ENCODE measurements at regions not wholly inside any gene's neighbourhood (a gene's known extent, or its start where the extent isn't known, plus 50 kb on each side); places are given as distances from the start of the nearest gene placed in this dataset.

- DNase-seq = no peak
Measured at GRCh38 chr16:80418517-80419355, 122.1 kb upstream of the DYNLRB2 start.

- no peak for DNase-seq
Measured at GRCh38 chr16:80417706-80418271, 123.0 kb upstream of the DYNLRB2 start.

GRCh38 chr16:80408014-80408413, 132.8 kb upstream of the DYNLRB2 start:
- no peak for DNase-seq

GRCh38 chr16:80407265-80407987, 133.4 kb upstream of the DYNLRB2 start:
- DNase-seq = peak; percentile 82

- DNase-seq = no peak
Measured at GRCh38 chr16:80404847-80405246, 135.9 kb upstream of the DYNLRB2 start.

GRCh38 chr16:80403894-80404293, 136.9 kb upstream of the DYNLRB2 start:
- peak; percentile 39 for DNase-seq

GRCh38 chr16:80390871-80391489, 149.8 kb upstream of the DYNLRB2 start:
- no peak for DNase-seq

- no peak for DNase-seq
Measured at GRCh38 chr16:80390046-80390445, 150.7 kb upstream of the DYNLRB2 start.

GRCh38 chr16:80389338-80389737, 151.5 kb upstream of the DYNLRB2 start:
- DNase-seq = no peak

- no peak for DNase-seq
Measured at GRCh38 chr16:80387318-80387921, 153.4 kb upstream of the DYNLRB2 start.

- no peak for DNase-seq
Measured at GRCh38 chr16:80384862-80385261, 155.9 kb upstream of the DYNLRB2 start.

GRCh38 chr16:80380514-80380913, 160.3 kb upstream of the DYNLRB2 start:
- no peak for DNase-seq

GRCh38 chr16:80377096-80377956, 163.5 kb upstream of the DYNLRB2 start:
- no peak for DNase-seq

GRCh38 chr16:80375973-80376372, 164.8 kb upstream of the DYNLRB2 start:
- no peak for DNase-seq

GRCh38 chr16:80375513-80375912, 165.3 kb upstream of the DYNLRB2 start:
- DNase-seq = no peak

GRCh38 chr16:80372341-80372740, 168.5 kb upstream of the DYNLRB2 start:
- no peak for DNase-seq

GRCh38 chr16:80369138-80369958, 171.4 kb upstream of the DYNLRB2 start:
- DNase-seq = peak; percentile 61

- DNase-seq = no peak
Measured at GRCh38 chr16:80367037-80367658, 173.6 kb upstream of the DYNLRB2 start.

- DNase-seq = no peak
Measured at GRCh38 chr16:80366023-80366422, 174.8 kb upstream of the DYNLRB2 start.

- DNase-seq = no peak
Measured at GRCh38 chr16:80362816-80363215, 178.0 kb upstream of the DYNLRB2 start.

All from renal pelvis (tissue), 1 donor.